ENCODE measurements at regions not wholly inside any gene's neighbourhood (a gene's known extent, or its start where the extent isn't known, plus 50 kb on each side); places are given as distances from the start of the nearest gene placed in this dataset.

DNA sequence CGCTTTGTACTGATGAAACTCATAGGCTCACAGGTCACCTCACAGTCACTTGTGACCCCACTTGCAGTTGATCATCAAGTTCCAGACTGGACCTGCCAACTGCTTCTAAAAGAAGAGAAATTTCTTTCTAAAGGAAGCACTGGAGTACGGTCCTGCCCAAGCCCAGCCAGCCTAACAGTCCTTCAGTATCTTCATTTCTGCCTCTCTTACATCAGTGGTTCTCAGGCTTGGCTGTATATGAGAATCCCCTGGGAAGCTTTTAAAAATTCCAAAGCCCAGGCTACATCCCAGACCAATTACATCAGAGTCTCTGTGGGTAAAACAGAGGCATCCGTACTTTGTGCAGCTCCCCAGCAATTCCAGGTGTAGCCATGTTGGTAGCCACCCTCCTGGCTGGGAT, 282.1 kb downstream of the NFIB start:
- TF ChIP-seq, protein P1, sequence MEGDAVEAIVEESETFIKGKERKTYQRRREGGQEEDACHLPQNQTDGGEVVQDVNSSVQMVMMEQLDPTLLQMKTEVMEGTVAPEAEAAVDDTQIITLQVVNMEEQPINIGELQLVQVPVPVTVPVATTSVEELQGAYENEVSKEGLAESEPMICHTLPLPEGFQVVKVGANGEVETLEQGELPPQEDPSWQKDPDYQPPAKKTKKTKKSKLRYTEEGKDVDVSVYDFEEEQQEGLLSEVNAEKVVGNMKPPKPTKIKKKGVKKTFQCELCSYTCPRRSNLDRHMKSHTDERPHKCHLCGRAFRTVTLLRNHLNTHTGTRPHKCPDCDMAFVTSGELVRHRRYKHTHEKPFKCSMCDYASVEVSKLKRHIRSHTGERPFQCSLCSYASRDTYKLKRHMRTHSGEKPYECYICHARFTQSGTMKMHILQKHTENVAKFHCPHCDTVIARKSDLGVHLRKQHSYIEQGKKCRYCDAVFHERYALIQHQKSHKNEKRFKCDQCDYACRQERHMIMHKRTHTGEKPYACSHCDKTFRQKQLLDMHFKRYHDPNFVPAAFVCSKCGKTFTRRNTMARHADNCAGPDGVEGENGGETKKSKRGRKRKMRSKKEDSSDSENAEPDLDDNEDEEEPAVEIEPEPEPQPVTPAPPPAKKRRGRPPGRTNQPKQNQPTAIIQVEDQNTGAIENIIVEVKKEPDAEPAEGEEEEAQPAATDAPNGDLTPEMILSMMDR (conservative IDR thresholded peaks at IDR 0.05; ENCODE audit: low read length) = no peak
- no peak for TF ChIP-seq EZH2phosphoT487 (IDR thresholded peaks at IDR 0.05; ENCODE audit: borderline replicate concordance, low read depth, low read length)

All from OCI-LY7 (cell line).